ENCODE measurements at regions not wholly inside any gene's neighbourhood (a gene's known extent, or its start where the extent isn't known, plus 50 kb on each side); places are given as distances from the start of the nearest gene placed in this dataset.

- no peak for TF ChIP-seq SIN3A (IDR thresholded peaks at IDR 0.05; ENCODE audit: borderline replicate concordance, insufficient read depth, low read length)
- no peak for TF ChIP-seq REST (IDR thresholded peaks at IDR 0.05; ENCODE audit: insufficient read depth in 1 of 2, low read depth in 2 of 2, low read length in 2 of 2)
- no peak for TF ChIP-seq POLR2AphosphoS5 (IDR thresholded peaks at IDR 0.05; ENCODE audit: low read depth, low read length)
- TF ChIP-seq TAF1 (IDR thresholded peaks at IDR 0.05; ENCODE audit: borderline replicate concordance, insufficient read depth, low read length), result no peak
- no peak for TF ChIP-seq FOXP2 (optimal IDR thresholded peaks at IDR 0.05; ENCODE audit: borderline replicate concordance, extremely low read depth, extremely low read length, insufficient read depth)
These were observed 246.0 kb upstream of the ANKRD55 start for GRCh38 chr5:56479126-56479525.

Measured in PFSK-1 (cell line).